GM18502 (cell line): ENCODE measurements at regions not wholly inside any gene's neighbourhood (a gene's known extent, or its start where the extent isn't known, plus 50 kb on each side); places are given as distances from the start of the nearest gene placed in this dataset.

Experiments
- ATAC-seq: cut with Tn5 transposase; IDR thresholded peaks from one replicate; pipeline ENCODE4 v1.9.1; 2021; ENCODE audit warnings: mild to moderate bottlenecking; ENCODE audit not compliant: unreplicated experiment, poor library complexity

DNA sequence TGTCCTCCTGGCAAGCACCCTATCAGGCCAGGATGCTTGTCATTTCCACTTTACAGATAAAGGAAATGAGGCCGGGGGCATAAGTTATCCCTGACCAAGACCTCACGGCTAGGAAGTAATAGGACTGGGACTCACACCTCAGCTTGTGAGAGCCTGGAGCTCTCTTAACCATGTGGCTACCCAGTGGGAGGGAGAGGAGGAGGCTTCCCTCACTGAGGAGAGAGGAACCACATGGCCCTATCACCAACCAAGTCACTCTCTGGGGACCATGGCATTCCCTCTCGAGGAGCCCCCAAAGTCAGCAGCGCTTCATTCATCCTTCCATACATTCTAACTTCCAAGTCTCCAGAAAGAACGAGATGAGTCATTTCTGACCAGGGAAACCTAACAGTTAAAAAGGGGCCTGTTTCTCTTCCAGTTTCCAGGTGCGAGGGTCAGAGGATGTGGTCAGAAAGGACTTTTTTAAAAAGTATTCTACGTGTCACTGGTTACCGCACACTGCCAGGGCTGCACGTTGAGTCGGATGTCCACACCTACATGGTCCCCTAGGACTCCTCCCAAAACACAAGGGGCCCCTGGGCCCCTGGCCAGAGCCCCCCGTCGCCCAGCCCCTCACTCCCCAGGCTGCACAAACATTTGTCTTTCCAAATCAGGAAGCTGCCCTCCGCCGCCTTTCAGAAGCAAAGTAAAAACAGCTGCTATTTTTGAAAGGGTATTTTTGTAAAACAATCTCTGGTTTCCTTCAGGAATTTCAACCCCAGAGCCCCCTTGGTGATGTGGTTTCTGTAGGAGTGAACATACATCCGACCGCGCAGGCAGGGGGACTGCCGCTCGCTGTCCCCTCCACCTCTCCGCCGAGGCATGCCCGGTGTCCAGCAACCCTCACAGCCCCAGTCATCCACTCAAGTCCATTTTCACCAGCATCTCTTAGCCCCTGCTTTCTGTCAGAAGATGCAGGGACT, 128.2 kb upstream of the CHST15 start:
- peak; percentile 76 for ATAC-seq

DNA sequence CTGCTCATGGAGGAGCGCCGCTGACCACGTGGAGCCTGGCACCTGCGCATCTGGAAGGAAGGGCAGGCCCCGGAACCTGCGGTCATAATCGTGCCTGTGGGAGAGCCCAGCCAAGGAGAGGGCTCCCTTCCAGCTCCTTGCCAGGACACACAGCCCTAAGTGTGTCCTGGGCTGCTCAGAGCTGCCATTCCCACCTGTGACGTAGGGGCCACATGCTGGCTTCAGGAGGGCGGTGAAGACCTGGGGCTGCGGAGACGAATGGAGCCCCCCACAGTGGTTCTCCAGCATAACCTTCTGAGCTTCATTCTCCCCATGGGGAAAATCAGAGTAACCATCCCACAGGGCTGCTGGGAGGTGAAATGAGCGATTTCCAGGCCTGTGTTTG, 127.6 kb upstream of the CHST15 start:
- ATAC-seq = no peak

DNA sequence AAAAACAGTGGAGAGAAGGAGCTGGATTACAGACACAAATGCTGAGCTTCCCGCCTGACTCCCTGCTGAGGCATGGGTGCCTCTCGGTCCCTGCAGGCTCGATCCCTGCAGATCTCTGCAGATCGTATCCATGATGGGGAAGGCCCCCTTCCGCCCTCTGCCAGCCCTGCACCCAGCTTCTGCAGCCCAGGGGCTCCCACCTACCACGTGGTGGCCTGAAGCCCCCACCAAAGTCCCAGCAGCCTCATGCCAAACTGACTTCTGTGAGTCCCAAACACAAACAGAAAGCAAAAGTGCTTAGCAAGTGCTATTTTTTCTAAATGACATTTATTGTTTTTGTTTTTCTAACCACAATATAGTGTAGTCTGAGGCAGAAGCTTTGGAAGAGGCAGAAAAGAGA, 127.1 kb upstream of the CHST15 start:
- no peak for ATAC-seq

DNA sequence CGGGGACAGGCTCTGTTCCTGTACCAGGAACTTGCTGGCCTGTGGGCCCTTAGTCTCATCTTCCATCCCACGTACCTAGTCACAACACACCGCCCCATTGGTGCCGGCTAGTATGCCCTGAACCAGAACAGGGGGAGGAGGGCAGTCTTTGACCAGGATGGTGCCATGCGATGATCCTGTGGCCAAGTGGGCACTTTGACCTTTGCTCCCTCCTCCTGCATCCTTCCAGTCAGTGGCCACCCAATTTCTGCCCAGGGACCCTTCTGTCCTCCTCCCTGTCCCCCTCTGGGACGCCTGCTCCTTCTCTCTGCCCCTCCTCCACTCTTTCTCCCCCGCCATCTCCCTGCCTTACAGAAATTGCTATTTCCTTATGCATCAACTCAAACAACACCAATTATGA, 126.3 kb upstream of the CHST15 start:
- ATAC-seq = no peak

DNA sequence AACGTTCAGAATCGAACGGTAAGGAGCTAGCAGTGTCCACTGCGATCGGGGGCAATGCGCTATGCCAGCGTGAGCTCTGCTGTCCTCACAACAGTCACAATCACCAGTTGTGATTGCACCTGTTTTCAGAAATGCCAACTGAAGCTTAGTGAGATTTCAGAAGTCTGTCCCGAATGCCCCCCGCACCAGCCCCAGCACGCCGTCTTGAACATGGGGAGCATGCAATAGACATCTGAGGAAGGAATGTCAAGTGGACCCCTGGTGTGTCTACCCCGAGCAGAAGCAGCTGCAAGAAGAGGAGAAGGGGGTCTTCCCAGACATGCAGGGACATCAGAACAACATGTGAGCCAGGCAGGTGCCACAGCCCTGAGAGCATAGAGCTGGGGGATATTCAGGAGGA, 125.7 kb upstream of the CHST15 start:
- ATAC-seq = no peak

DNA sequence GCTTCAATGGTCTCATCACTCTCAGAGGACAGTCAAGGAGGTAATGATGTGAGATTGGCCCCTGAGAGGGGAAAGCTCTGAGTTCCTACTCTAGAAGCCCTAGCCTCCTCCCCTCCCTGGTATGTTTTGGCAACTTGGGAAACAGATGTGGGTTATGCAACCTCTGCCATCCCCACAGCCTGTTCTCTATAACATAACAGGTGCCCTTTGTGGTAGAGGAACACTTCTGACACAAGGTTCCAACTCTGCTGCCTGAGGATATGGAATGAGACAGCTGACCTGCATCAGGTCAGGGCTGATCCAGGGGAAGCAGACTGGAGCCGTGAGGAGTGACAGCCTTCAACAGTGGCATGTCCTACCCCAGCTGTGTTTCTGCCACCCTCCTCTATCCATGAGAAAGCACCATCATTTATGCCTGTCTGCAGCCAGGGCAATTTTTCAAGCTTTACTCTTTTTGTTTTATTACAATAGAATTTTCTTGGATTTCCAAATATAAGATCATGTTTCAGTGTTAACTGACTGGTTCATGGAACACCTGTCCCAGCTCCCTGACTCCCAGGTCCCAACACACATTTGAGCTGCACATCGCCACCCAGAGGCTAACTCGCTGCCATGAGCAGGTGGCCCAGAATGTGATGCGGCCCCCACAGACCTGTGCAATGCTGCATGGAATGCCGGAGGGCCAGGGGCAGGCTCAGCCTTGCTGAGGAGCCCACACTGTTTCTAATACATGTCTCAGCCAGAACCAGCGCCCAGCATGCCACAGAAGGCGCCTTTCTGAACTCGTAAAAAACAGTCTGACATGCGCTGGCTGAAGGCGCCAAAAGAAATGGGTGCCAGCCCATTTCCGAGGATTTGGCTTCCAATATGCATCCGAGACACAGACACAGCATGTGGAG, 124.8 kb upstream of the CHST15 start:
- no peak for ATAC-seq

DNA sequence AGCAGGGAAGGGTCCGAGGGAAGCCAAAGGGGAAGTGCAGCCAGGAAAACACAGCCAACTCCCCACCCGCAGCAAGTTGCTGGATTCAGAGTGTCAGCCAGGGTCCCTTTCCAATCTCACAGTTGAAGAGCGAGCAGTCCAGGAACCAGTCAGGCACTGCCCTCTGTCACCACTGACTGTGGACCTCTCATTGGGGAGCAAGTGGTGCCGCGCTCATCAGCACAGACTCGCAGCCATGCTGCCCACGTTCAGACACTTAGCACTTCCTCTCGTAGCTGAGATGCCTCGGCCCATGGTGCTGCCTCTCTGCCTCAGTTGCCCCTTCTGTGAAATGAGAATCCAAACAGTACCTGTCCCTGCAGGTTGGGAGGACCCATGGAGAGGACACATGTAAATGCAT, 123.6 kb upstream of the CHST15 start:
- ATAC-seq = no peak

DNA sequence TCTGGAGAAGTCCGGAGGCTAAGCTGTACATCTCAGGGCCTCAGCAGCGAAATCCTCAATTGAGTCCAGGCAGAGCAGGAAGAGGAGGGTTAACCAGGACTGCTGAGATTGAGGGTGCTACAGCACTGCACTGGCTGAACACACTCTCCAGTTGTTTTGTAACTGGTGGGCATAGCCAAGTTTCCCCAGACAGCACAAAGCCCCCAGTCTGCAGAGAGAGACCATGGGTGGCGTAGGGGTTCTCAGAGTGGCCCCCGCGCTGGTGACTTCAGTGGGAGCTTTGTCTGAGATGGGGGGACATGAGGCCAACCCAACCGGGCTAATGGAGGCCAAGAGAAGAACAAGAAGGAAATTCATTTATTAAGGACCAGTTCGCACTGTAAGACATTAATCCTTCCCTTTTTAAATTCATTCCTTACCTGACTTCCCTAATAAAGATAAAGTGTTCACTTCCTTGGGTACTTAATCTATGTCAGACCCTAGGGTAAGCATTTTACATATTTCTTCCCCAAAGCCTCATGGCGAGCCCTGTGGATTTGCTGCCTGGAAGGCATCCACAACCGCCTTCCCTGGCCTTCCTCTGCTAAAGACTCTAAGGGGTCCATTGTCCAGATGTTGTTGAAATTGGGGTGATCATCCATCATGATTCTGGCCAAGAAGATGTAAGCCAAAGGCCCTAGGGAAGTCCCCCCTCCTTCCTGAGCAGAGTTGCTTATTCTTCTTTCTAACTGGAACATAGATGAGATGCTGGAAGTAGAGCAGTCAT, 121.4 kb upstream of the CHST15 start:
- no peak for ATAC-seq

DNA sequence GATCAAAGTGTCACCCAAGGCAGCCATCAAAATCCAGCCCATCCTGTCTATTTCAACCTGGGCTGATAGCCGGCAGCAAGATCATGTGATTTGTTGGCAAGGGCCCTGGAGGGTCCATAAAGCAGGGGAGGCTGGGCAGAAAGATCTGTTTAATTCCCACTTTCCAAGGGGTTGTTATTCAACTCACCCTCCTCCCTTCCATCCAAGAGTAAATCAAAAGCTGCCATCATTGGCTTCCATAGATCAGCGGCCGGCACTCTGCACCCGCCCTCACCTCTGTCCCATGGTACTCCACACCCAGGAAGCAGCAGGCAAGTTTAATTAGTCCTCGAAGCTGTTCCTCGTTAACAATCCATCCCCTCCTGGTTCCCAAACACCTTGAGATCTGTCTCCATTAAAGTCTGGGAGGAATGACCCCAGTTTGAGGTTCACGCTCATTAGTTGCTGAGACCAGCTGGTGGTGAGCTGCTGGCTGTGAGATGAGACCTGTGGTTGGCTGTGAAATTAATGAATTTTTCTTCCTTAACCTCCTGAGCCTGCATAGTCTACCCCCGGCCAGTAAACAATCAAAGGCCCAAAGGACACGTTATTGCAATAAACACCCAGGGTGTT, 120.6 kb upstream of the CHST15 start:
- ATAC-seq = no peak

DNA sequence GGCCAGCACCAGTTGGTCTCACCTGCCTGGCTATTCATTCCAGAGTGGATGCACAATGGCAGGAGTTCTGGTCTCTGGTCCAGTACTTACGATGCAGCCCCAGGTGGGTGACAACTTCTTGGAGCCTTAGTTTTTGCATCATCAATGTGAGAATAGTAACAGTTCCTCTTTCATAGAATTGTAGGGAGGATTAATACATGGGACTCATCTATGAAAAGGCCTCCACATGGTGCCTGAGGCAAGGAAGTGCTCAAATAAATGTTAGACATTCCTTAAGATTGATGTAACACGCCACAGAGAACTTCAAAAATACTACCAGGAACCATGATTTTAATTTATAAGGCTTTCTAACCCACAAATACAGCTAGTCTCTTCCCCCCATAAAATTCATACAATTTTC, 120.1 kb upstream of the CHST15 start:
- no peak for ATAC-seq

DNA sequence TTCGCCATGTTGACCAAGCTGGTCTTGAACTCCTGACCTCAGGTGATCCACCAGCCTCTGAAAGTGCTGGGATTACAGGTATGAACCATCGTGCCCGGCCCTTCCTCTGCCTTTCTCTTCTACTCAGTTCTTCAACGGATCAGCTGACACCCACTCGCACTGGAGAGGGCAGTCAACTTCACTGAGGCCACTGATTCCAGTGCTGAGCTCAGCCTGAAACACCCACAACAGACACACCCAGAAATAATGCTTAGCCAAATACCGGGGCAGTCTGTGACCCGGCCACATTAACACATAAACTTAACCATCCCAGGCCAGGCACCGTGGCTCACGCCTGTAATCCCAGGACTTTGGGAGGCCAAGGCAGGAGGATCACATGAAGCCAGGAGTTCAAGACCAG, 119.3 kb upstream of the CHST15 start:
- ATAC-seq = no peak

DNA sequence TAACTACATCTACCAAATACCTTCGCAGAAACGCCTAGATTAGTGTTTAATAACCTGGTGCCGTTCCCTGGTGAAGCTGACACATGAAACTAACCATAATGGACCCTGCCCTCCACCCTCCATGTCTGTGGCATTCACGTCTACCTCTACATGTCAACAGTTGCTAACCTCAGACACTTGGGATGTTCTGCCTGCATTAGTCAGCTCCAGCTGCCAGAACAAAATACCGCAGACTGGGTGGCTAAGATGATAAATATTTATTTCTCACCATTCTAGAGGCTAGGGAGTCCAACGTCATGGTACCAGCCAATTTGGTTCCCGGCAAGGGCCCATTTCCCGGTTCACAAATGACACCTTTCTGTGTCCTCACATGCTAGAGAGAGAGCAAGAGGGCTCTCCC, 118.5 kb upstream of the CHST15 start:
- ATAC-seq = no peak

DNA sequence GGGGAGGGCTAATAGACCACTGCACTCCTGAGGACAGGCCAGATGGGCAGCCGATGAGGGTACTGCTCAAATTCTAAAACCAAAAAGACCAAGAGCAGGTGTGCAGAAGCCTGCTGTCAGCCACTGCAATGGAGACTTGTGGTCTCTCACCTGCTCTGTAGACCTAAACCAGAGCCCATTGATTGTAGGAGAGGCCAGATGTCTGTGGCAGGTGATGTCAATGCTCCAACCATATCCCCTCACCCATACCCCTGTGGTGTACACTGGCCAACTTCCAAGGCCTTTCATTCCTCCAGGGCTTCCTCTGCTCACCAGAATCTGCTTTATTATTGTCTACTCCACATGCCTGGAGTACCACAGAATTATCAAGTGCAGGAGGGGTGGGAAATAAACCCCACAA, 116.9 kb upstream of the CHST15 start:
- no peak for ATAC-seq

DNA sequence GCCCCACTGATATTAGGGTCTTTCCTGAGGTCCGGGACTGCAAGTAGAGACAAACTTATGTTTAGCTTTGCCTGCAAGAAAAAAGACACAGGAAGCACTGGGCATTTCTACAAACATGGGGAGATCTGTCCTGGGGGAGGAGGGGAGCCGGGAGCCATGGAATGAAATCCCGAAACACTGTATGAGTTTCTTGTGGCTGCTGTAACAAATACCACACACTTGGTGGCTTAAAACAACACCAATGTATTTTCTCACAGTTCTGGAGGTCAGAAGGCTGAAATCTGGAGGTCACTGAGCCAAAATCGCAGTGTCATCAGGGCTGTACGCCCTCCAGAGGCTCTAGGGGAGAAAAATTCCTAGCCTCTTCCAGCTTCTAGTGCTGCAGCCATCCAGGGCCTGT, 114.0 kb upstream of the CHST15 start:
- no peak for ATAC-seq

DNA sequence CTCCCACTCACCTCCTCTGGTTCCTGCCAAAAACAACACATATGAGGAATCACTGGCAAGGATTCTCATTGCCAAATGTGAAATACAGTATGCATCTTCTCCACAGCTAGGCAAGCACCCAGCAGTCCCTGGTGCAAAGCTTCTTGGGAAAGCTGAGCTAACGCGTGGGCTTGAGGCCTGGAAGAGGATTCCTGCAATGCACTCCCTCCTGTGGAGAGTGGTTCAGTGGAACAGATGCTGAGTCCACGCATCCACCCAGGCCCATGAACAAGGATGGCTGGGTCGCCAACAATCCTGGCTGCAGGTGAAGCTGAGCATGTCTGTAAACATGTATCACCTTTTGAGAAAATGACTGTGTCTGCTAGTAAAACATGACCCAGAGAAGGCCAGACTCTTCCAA, 113.2 kb upstream of the CHST15 start:
- ATAC-seq = no peak

DNA sequence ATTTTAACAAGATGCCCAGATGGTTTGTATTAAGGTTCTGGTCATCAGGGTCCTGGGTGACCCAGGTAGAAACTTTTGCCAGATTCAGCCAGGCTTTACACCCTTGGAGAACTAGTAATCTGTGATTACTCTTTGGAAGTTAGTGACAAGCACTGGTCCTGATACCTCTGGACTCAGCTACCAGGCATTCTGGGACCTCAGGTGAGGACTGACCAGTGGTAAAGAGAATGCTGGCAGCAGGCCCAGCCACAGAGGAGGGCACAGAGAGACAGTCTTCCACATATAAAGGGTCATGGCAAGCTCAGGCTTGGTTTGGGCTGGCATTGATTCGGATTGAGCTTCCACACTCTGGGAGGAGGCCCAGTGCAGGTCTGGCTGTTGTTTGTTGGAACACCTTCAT, 112.0 kb upstream of the CHST15 start:
- no peak for ATAC-seq

DNA sequence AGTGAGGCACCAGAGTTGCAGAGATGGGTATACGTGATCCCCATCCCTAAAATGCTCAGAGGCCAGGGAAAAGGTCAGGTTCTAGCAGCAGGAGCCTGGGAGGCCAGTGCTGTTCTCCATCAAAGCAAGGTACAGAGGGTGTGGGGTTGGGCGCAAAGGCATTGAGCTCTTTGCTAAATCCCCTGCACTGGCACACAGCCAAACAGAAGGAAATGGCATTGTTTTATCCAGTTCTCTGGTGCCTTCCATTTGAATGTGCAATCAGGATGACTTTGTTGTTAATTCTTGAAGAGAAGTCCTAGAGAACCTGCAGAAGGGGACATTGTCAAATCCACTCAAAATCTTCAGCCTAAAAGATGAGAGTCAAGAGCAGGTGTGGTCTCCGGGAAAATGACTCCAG, 111.3 kb upstream of the CHST15 start:
- ATAC-seq = no peak

DNA sequence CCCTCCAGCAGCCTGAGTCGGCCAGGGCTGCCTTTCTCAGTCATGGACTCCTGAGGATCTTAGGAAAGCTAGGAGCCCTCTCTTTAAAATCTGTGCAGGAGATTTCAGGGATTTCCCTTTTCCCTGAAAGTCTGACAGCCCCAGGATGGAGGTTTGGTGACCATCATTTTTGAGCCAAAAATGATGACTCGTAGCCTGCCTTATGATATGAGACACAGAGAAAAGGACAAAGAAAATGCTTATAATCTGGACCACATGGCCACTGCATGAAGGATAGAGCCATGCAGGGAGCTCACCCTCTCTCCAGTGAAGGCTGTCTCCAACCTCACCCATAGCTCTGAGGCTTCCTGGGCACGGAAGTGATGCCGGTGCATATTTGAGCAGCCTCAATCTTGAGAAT, 106.6 kb upstream of the CHST15 start:
- ATAC-seq = no peak

DNA sequence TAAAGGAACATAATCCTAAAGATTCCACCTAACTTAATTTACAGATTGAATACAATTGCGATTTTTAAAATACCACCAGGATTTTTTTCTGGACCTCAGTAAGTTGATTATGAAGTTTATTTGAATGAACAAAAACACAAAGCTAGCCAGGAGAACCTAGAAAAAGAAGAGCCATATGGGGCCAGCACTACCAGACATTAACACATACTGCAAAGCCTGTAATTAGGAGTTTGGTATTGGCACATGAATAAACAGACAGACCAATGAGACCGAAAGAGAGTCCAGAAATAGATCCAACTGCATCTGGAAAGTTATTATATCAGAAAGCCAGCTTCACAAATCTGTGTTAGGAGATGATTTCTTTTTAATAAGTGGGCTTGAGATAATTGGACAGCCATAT, 105.5 kb upstream of the CHST15 start:
- ATAC-seq = no peak

DNA sequence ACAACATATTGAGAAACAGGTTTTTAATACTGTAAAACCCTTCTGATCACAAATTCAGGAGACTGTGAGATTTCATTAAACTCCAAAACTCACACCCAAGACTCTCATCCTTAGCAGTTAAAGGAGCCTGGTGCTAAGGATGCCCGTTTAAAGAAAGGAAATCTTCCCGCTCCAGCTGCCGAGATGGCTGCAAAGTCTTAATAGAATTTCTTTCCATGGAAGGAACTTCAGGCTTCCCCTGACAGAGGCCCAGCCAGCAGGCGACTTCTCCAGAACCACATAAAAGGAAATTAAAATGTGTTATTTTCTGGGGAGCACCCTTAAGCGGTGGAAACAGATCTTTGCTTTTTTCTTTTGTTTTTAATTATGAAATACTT, 104.7 kb upstream of the CHST15 start:
- no peak for ATAC-seq
